IPS DF 6.9 (cell line): ENCODE measurements at regions not wholly inside any gene's neighbourhood (a gene's known extent, or its start where the extent isn't known, plus 50 kb on each side); places are given as distances from the start of the nearest gene placed in this dataset.
A peak's percentile ranks its signal among the peaks of the same experiment; 100 is the strongest.

Source experiments
- DNase-seq: peaks from one replicate; pipeline ENCODE4 v3.0.0-alpha.2; 2013; ENCODE audit warnings: low read depth, low spot score
- H3K27ac ChIP-seq: one replicate; pipeline ENCODE4 v1.5.1; 2013; ENCODE audit warnings: low read length, control low read depth
- H3K27me3 ChIP-seq: 2 replicates; pipeline ENCODE4 v1.6.1; 2013; ENCODE audit warnings: mild to moderate bottlenecking, low read length; ENCODE audit not compliant: control insufficient read depth, insufficient read depth
- H3K36me3 ChIP-seq: 2 replicates; pipeline ENCODE4 v1.6.1; 2013; ENCODE audit warnings: low read length; ENCODE audit not compliant: control insufficient read depth, insufficient read depth
- H3K4me1 ChIP-seq: 2 replicates; pipeline ENCODE4 v1.6.1; 2013; ENCODE audit warnings: low read length; ENCODE audit not compliant: control insufficient read depth, insufficient read depth
- H3K4me3 ChIP-seq: 2 replicates; pipeline ENCODE4 v1.5.1; 2013; ENCODE audit warnings: mild to moderate bottlenecking, low read length
- H3K9me3 ChIP-seq: 2 replicates; pipeline ENCODE4 v1.6.1; 2013; ENCODE audit warnings: low read length, inconsistent platforms; ENCODE audit not compliant: control insufficient read depth, insufficient read depth
- WGBS: extraction: QIAGEN DNeasy Blood & Tissue Kit; methylation state at CpG from one replicate; pipeline ENCODE4 v1.1.7; 2013; ENCODE audit warnings: mixed read lengths, missing lambda C conversion rate; ENCODE audit not compliant: insufficient read length, insufficient coverage; 5-methylcytosine and 5-hydroxymethylcytosine counted together

DNA sequence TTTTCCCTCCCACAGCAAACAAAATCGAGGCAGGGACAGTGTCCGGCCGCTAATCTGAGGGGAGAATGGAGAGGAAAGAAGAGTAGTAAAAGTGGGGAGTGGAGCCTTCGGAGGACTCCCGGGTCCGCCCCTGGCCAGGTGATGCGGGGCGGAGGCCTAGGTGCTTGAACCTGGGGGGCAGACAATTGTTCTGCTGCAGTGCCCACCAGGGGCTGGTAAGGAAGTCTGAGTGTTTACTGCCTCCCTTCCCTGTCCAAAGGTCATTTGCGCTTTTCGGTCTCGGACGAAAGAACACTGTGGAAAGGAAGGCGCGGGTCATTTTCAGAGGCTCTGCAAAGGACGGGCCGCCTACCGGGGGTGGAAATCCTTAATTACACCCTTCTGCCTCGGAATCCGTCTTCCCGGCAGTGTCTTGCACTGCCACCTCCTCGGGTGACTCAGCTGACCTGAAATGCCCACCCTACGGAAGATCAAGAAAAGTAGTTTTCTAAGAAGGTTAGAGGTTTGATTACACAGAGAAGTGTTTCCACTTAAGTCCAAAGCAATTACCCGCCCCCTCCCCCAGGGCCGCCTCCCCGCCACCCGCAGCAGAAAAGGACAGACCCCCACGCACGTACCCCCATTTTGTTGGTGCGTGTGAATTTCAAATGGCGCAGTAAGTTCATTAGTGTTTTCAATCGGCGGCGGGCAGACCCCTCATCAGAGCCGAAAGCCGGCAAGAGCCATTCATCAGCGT is 99.9 kb upstream of the TENM3 start:
- Histone ChIP-seq H3K36me3 (no peaks in the 10 kb centered on the region), H3K4me3 (peak overlapping the region; percentile 71; the same call in 1 of the 2 replicates), H3K27ac (no peak overlapping the region), H3K4me1 (peaks cover 4% of the 10 kb centered on the region; the same call in 1 of the 2 replicates), H3K9me3 (no peaks in the 10 kb centered on the region), H3K27me3 (peaks cover 5% of the 10 kb centered on the region; the same call in 1 of the 2 replicates)
- DNase-seq = no peak
- WGBS = no CpG with 5 or more reads among the region's 36 CpGs

- Histone ChIP-seq H3K27ac (no peak overlapping the region), H3K4me3 (peak overlapping the region; percentile 71), H3K27me3 (peaks cover 5% of the 10 kb centered on the region; the same call in 1 of the 2 replicates), H3K36me3 (no peaks in the 10 kb centered on the region), H3K4me1 (peaks cover 4% of the 10 kb centered on the region; the same call in 1 of the 2 replicates), H3K9me3 (no peaks in the 10 kb centered on the region)
- DNase-seq = no peak
- no CpG with 5 or more reads among the region's 79 CpGs for WGBS
Measured at GRCh38 chr4:182143822-182144625, 99.2 kb upstream of the TENM3 start.

- peaks cover 5% of the 10 kb centered on the region; the same call in 1 of the 2 replicates for H3K27me3 ChIP-seq
- H3K9me3 ChIP-seq = no peaks in the 10 kb centered on the region
- H3K36me3 ChIP-seq = no peaks in the 10 kb centered on the region
- peaks cover 2% of the 10 kb centered on the region; the same call in 1 of the 2 replicates for H3K4me1 ChIP-seq
- no peak overlapping the region for H3K27ac ChIP-seq
- peak overlapping the region; percentile 71 for H3K4me3 ChIP-seq
- no CpG with 5 or more reads among the region's 93 CpGs for WGBS
- DNase-seq = no peak
Measured at GRCh38 chr4:182144626-182145333, 98.4 kb upstream of the TENM3 start.

GRCh38 chr4:182145334-182145905 is 97.8 kb upstream of the TENM3 start:
- Histone ChIP-seq H3K36me3 (no peaks in the 10 kb centered on the region), H3K4me1 (peaks cover 2% of the 10 kb centered on the region; the same call in 1 of the 2 replicates), H3K27ac (no peak overlapping the region), H3K9me3 (no peaks in the 10 kb centered on the region), H3K4me3 (peak overlapping the region; percentile 71), H3K27me3 (peaks cover 5% of the 10 kb centered on the region; the same call in 1 of the 2 replicates)
- no CpG with 5 or more reads among the region's 12 CpGs for WGBS
- no peak for DNase-seq

- Histone ChIP-seq H3K4me1 (no peaks in the 10 kb centered on the region), H3K27ac (no peak overlapping the region), H3K27me3 (no peaks in the 10 kb centered on the region), H3K4me3 (no peak overlapping the region), H3K36me3 (no peaks in the 10 kb centered on the region), H3K9me3 (no peaks in the 10 kb centered on the region)
- DNase-seq = no peak
- no CpG with 5 or more reads among the region's 5 CpGs for WGBS
Measured at GRCh38 chr4:182147391-182147790, 95.8 kb upstream of the TENM3 start.

- no peak overlapping the region for H3K4me3 ChIP-seq
- WGBS = no CpG with 5 or more reads among the region's 3 CpGs
- H3K36me3 ChIP-seq = no peaks in the 10 kb centered on the region
- no peaks in the 10 kb centered on the region for H3K4me1 ChIP-seq
- H3K27ac ChIP-seq = no peak overlapping the region
- H3K9me3 ChIP-seq = no peaks in the 10 kb centered on the region
- no peaks in the 10 kb centered on the region for H3K27me3 ChIP-seq
- no peak for DNase-seq
Measured at GRCh38 chr4:182150645-182151044, 92.6 kb upstream of the TENM3 start.

DNA sequence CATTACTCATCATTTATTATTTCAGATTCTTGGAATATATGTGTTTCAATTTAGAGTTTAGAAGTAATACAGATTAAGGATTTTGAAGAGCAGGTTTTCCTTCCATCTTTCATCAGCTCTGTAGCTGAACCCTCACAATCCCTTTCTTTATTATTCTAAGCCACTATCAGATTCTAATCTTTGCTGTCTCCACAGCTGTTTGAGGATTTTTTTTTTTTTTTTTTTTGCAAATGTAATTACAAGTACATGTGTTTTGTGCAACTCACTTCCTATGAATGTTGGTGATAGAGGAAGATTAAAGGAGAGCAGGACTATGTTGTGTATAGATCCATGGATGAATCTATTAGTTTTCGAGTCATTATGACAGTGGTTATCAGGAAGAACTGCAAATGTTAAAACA is 87.4 kb upstream of the TENM3 start:
- no CpG with 5 or more reads among the region's 1 CpG for WGBS
- no peaks in the 10 kb centered on the region for H3K9me3 ChIP-seq
- no peak overlapping the region for H3K4me3 ChIP-seq
- no peak for DNase-seq
- H3K27me3 ChIP-seq = no peaks in the 10 kb centered on the region
- no peaks in the 10 kb centered on the region for H3K4me1 ChIP-seq
- no peak overlapping the region for H3K27ac ChIP-seq
- no peaks in the 10 kb centered on the region for H3K36me3 ChIP-seq

DNA sequence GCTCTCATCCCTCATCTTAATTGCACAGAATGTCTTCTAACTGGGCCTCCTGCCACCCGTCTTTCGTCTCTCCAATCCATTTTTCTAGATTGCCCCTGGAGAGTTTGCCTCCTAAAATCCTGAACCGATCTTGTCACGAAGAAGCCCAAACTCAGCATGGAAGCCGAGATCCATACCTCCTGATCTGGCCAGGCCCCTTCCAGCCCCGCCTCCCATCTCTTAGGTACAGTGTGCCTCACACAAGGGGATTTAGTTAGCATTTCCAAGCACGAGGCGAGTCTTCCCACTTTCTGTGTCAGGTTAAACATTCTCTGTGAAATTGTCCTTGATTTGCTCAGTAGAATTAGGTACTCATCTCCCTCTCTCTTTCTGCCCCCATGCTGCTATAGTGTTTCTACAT is 80.0 kb upstream of the TENM3 start:
- no peak for DNase-seq
- Histone ChIP-seq H3K27me3 (no peaks in the 10 kb centered on the region), H3K36me3 (no peaks in the 10 kb centered on the region), H3K4me1 (no peaks in the 10 kb centered on the region; the same call in 1 of the 2 replicates), H3K27ac (no peak overlapping the region), H3K9me3 (no peaks in the 10 kb centered on the region), H3K4me3 (no peak overlapping the region)
- no CpG with 5 or more reads among the region's 8 CpGs for WGBS

GRCh38 chr4:182169572-182169971 is 73.6 kb upstream of the TENM3 start:
- no peak overlapping the region for H3K27ac ChIP-seq
- H3K4me1 ChIP-seq = no peaks in the 10 kb centered on the region
- H3K9me3 ChIP-seq = no peaks in the 10 kb centered on the region
- no peaks in the 10 kb centered on the region for H3K27me3 ChIP-seq
- H3K4me3 ChIP-seq = no peak overlapping the region
- 100% methylated on average over 2 of the region's 5 CpGs for WGBS
- no peak for DNase-seq
- H3K36me3 ChIP-seq = no peaks in the 10 kb centered on the region

DNA sequence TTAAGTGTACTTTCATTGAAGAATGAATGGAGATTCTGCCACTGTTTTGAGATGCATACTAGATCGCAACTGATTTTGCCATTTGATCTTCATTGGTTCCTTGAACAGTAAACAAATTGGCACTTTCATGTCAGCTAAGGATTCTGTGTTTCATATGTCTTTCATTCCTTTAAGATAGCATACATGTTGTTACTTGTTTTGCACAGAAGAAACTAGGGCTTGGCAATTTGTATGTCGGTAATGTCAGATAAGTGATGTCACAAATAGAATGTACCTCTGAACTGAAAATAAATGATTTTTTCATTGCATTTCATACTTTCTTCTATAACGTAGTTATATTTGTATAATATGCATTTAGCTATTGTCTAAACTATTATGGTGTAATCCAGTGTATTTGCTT is 73.2 kb upstream of the TENM3 start:
- no CpG with 5 or more reads among the region's 3 CpGs for WGBS
- H3K27ac ChIP-seq = no peak overlapping the region
- H3K9me3 ChIP-seq = no peaks in the 10 kb centered on the region
- H3K36me3 ChIP-seq = no peaks in the 10 kb centered on the region
- H3K4me1 ChIP-seq = no peaks in the 10 kb centered on the region
- no peaks in the 10 kb centered on the region for H3K27me3 ChIP-seq
- H3K4me3 ChIP-seq = no peak overlapping the region
- DNase-seq = no peak
